GM18873 (cell line): ENCODE measurements at regions not wholly inside any gene's neighbourhood (a gene's known extent, or its start where the extent isn't known, plus 50 kb on each side); places are given as distances from the start of the nearest gene placed in this dataset.

Source experiments
- ATAC-seq: cut with Tn5 transposase; IDR thresholded peaks from one replicate; pipeline ENCODE4 v1.9.1; 2021; ENCODE audit warnings: mild to moderate bottlenecking, moderate library complexity, moderate number of reproducible peaks; ENCODE audit not compliant: unreplicated experiment, low FRiP score

- ATAC-seq = no peak
Observed at GRCh38 chr2:60116161-60116875, 437.1 kb downstream of the BCL11A start.

- ATAC-seq = no peak
Observed at GRCh38 chr2:60109744-60110143, 443.7 kb downstream of the BCL11A start.

- ATAC-seq = no peak
Observed at GRCh38 chr2:60106836-60107529, 446.5 kb downstream of the BCL11A start.

- no peak for ATAC-seq
Observed at GRCh38 chr2:60105906-60106305, 447.5 kb downstream of the BCL11A start.

- peak; percentile 71 for ATAC-seq
Observed at GRCh38 chr2:60104514-60105505, 448.6 kb downstream of the BCL11A start.

GRCh38 chr2:60100034-60100433 is 453.4 kb downstream of the BCL11A start:
- ATAC-seq = no peak

- ATAC-seq = no peak
Observed at GRCh38 chr2:60098996-60099395, 454.5 kb downstream of the BCL11A start.

- no peak for ATAC-seq
Observed at GRCh38 chr2:60097298-60097697, 456.2 kb downstream of the BCL11A start.

GRCh38 chr2:60096556-60096955 is 456.9 kb downstream of the BCL11A start:
- no peak for ATAC-seq

- no peak for ATAC-seq
Observed at GRCh38 chr2:60095903-60096302, 457.6 kb downstream of the BCL11A start.

GRCh38 chr2:60095202-60095815 is 458.1 kb downstream of the BCL11A start:
- ATAC-seq = no peak

GRCh38 chr2:60094450-60094929 is 459.0 kb downstream of the BCL11A start:
- no peak for ATAC-seq

- ATAC-seq = no peak
Observed at GRCh38 chr2:60092781-60093180, 460.7 kb downstream of the BCL11A start.

GRCh38 chr2:60091894-60092293 is 461.6 kb downstream of the BCL11A start:
- ATAC-seq = no peak

- ATAC-seq = no peak
Observed at GRCh38 chr2:60091266-60091665, 462.2 kb downstream of the BCL11A start.

- no peak for ATAC-seq
Observed at GRCh38 chr2:60079562-60079961, 473.9 kb downstream of the BCL11A start.

GRCh38 chr2:60075048-60075447 is 478.4 kb downstream of the BCL11A start:
- no peak for ATAC-seq

GRCh38 chr2:60073201-60073600 is 480.3 kb downstream of the BCL11A start:
- no peak for ATAC-seq

- ATAC-seq = no peak
Observed at GRCh38 chr2:60072609-60073008, 480.8 kb downstream of the BCL11A start.

- ATAC-seq = no peak
Observed at GRCh38 chr2:60071490-60071831, 482.0 kb downstream of the BCL11A start.
